Heart left ventricle (tissue), 16 donors: ENCODE measurements at regions not wholly inside any gene's neighbourhood (a gene's known extent, or its start where the extent isn't known, plus 50 kb on each side); places are given as distances from the start of the nearest gene placed in this dataset.

Experiments
- ATAC-seq, 4 donors: fragments of 200-7000 bp; cut with Tn5 transposase; one replicate each; pipeline ENCODE4 v1.9.1; 2020 to 2022; ENCODE audit warnings: moderate library complexity in 4 of 4, mild to moderate bottlenecking in 3 of 4, moderate number of reproducible peaks in 1 of 4
- DNase-seq, 5 donors: peaks; one replicate each; pipeline ENCODE4 v3.0.0-alpha.2; 2020
- H3K27ac ChIP-seq, 12 donors: fragments of 200-600 bp; sonication (generic) in 4 of 12; one replicate each; pipeline versions ENCODE4 v1.5.0 to v1.8.0; 2016 to 2022; ENCODE audit warnings: mild to moderate bottlenecking in 2 of 12
- H3K27me3 ChIP-seq, 9 donors: fragments of 200-600 bp; sonication (generic) in 2 of 9; one replicate each; pipeline versions ENCODE4 v1.5.1 to v1.8.0; 2016 to 2022; ENCODE audit warnings: mild to moderate bottlenecking in 3 of 9
- H3K36me3 ChIP-seq, 9 donors: fragments of 200-600 bp; sonication (generic) in 2 of 9; one replicate each; pipeline versions ENCODE4 v1.5.0 to v1.8.0; 2018 to 2022; ENCODE audit warnings: mild to moderate bottlenecking in 2 of 9
- H3K4me1 ChIP-seq, 12 donors: fragments of 200-600 bp; sonication (generic) in 4 of 12; one replicate each; pipeline versions ENCODE4 v1.5.0 to v1.8.0; 2016 to 2022; ENCODE audit warnings: mild to moderate bottlenecking in 3 of 12
- H3K4me3 ChIP-seq, 12 donors: fragments of 200-600 bp; sonication (generic) in 4 of 12; one replicate each; pipeline versions ENCODE4 v1.5.0 to v1.8.0; 2017 to 2022; ENCODE audit warnings: mild to moderate bottlenecking in 9 of 12, moderate library complexity in 4 of 12
- H3K9me3 ChIP-seq, 12 donors: fragments of 200-600 bp; sonication (generic) in 4 of 12; one replicate each; pipeline versions ENCODE4 v1.5.0 to v1.8.0; 2016 to 2022; ENCODE audit warnings: mild to moderate bottlenecking in 1 of 12
- POLR2A ChIP-seq, 2 donors: fragments of 450-650 bp; IDR thresholded peaks; one replicate each; pipeline ENCODE4 v1.6.1; 2017; ENCODE audit warnings: antibody characterized with exemption in 2 of 2, mild to moderate bottlenecking in 2 of 2, moderate library complexity in 2 of 2
- WGBS, 4 donors: extraction: QIAGEN DNeasy Blood & Tissue Kit in 2 of 4; methylation state at CpG; one replicate each; pipeline versions ENCODE4 v1.1.5 to v1.1.7; 2013 to 2018; 5-methylcytosine and 5-hydroxymethylcytosine counted together
- intact Hi-C, 10 donors: fragments of 100-400 bp; cut with DNase I; formaldehyde crosslinking; loops; one replicate each; pipeline versions ENCODE4 v1.11.1 to v1.14.2; 2022
- TF ChIP-seq, protein P1 (sequence below), 12 donors: fragments of 200-600 bp; sonication (generic) in 4 of 12; IDR thresholded peaks; one replicate each; pipeline versions ENCODE4 v1.5.0 to v1.8.0; 2018 to 2022; ENCODE audit warnings: antibody characterized with exemption in 12 of 12, mild to moderate bottlenecking in 5 of 12
- donor health status: ischemic (EF 13 %, LVEDD 7.1; RV severe dilation, severe dysfunction).
- donor health status: healthy with polysubstance abuse.
- donor health status: DM: no; HTN: yes; CAD: no.
- donor health status: DM: no; HTN: no; CAD: no.
- donor health status: ischemic (EF 25% LVEDD 6.9; RV normal size, moderate dysfunction).
- donor health status: ischemic (EF 25% LVEDD 5.7; RV mildly dilated, moderate dysfunction).
- donor health status: healthy.
- donor health status: DM: yes; HTN: yes; CAD: no.
- donor health status: ischemic (EF 35%, LVEDD 5.7; RV mildly dilated, moderate dysfunction).
- donor health status: nonischemic (EF 11% LVEDD 7.7; RV severe dilation, severe dysfunction).
- donor health status: DM: yes; HTN: yes; CAD: no.
- donor health status: PGD.
- donor health status: ischemic (EF 29% LVEDD 5.4; RV normal size, mild dysfunction).
- donor health status: nonischemic (EF 23%, LVEDD 6.1; RV moderate dilation, normal function).

GRCh38 chr2:57897920-57898319 is 148.7 kb upstream of the VRK2 start:
- TF ChIP-seq, protein P1, sequence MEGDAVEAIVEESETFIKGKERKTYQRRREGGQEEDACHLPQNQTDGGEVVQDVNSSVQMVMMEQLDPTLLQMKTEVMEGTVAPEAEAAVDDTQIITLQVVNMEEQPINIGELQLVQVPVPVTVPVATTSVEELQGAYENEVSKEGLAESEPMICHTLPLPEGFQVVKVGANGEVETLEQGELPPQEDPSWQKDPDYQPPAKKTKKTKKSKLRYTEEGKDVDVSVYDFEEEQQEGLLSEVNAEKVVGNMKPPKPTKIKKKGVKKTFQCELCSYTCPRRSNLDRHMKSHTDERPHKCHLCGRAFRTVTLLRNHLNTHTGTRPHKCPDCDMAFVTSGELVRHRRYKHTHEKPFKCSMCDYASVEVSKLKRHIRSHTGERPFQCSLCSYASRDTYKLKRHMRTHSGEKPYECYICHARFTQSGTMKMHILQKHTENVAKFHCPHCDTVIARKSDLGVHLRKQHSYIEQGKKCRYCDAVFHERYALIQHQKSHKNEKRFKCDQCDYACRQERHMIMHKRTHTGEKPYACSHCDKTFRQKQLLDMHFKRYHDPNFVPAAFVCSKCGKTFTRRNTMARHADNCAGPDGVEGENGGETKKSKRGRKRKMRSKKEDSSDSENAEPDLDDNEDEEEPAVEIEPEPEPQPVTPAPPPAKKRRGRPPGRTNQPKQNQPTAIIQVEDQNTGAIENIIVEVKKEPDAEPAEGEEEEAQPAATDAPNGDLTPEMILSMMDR (IDR thresholded peaks at IDR 0.05) = no peak
- TF ChIP-seq POLR2A (IDR thresholded peaks at IDR 0.05) = no peak
- no peak overlapping the region for H3K4me3 ChIP-seq
- H3K9me3 ChIP-seq = no peaks in the 10 kb centered on the region
- 84 to 90% (median 88%) methylated on average over 1 of the region's 1 CpG for WGBS, 4 donors
- H3K4me1 ChIP-seq = no peaks in the 10 kb centered on the region
- intact Hi-C loops = no loop called here
- H3K36me3 ChIP-seq = no peaks in the 10 kb centered on the region
- no peak overlapping the region for H3K27ac ChIP-seq
- no peak for DNase-seq
- H3K27me3 ChIP-seq = no peaks in the 10 kb centered on the region
- ATAC-seq = no peak

DNA sequence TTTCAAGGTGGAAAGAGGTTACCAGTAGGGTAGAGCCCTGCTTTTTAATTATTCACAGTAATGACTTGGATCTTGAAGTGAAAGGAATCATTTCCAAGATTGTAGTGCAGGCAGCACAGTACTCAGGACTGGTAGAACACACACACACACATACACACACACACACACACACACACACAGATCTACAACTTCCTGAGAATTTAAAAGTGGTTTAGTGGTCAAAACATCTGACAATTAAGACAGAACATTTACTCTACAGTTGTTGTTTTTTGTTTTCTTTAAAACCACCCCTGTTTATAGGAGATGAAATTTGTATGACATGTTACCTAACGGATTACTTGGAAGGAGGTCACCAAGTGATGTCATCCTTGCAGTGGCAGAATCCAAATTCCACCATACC is 146.7 kb upstream of the VRK2 start:
- Histone ChIP-seq H3K9me3 (no peaks in the 10 kb centered on the region), H3K4me1 (no peaks in the 10 kb centered on the region), H3K27me3 (no peaks in the 10 kb centered on the region), H3K36me3 (no peaks in the 10 kb centered on the region), H3K27ac (no peak overlapping the region), H3K4me3 (no peak overlapping the region)
- DNase-seq (no peak), ATAC-seq (no peak)
- WGBS, 4 donors = 54 to 82% (median 74%) methylated on average over 1 of the region's 1 CpG
- TF ChIP-seq, protein P1 (IDR thresholded peaks at IDR 0.05) = no peak
- no peak for TF ChIP-seq POLR2A (IDR thresholded peaks at IDR 0.05)
- intact Hi-C loops = loop anchor here in 4 of 10 donors (10.0 kb wide), 3 partner anchors 345 to 555 kb away; partner anchors contain the start of gene FANCL (in 1 of the 4)

DNA sequence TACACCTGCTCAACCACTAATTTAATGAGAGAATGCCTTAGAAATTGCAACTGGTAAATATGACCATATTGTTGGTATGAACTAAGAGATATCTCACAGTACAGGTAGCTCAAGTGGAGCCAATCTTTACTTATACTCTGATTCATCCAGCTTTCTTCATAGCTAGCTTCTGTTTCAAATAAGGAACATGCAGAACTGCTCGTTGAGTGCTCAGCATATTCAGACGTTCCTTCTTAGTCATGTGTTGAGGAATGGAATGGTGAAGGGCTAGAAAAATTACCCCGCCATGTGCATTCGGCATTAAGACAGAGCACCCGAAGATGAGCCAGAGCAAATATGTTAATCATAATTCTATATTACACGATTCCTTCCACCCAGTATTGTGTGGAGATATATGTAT is 144.0 kb upstream of the VRK2 start:
- TF ChIP-seq, protein P1 (IDR thresholded peaks at IDR 0.05) = no peak
- no peak for TF ChIP-seq POLR2A (IDR thresholded peaks at IDR 0.05)
- ATAC-seq = no peak
- 78 to 83% (median 79%) methylated on average over 6 of the region's 6 CpGs for WGBS, 4 donors
- intact Hi-C loops = loop anchor here in 4 of 10 donors (10.0 kb wide), 3 partner anchors 342 to 552 kb away; partner anchors contain the start of gene FANCL (in 1 of the 4)
- H3K27me3 ChIP-seq = no peaks in the 10 kb centered on the region
- H3K4me1 ChIP-seq = peaks cover 0 to 3% (median 0%) of the 10 kb centered on the region in 12 donors
- DNase-seq = no peak
- no peaks in the 10 kb centered on the region for H3K36me3 ChIP-seq
- H3K27ac ChIP-seq = no peak overlapping the region
- H3K9me3 ChIP-seq = no peaks in the 10 kb centered on the region
- no peak overlapping the region for H3K4me3 ChIP-seq

DNA sequence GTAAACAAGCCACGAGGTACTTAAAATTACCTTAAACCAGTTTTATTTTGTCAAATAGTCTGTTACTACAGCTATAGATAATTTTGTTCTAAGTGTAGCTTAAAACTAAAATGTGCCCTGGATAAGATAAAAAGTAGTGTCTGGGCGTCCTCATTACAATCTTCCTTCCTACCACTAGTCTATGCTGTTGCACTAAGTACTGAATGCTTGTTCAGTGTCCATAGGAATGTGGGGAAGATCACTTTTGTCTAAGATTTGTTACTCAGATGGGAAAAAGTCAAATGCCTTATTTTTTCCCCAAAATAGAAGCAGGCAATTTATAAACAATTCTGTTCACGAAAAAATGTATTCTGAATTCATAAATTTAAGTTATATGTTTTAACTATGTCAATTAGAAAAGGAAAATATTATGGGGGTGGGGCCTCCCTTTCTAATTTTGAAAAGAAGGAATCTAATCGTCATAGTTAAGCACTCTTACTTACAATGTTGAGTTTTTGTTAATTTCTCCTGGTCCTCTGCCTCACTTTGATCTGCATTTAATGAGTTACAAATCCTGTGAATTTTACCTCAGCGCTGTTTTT is 140.4 kb upstream of the VRK2 start:
- H3K4me3 ChIP-seq = no peak overlapping the region
- H3K36me3 ChIP-seq = no peaks in the 10 kb centered on the region
- DNase-seq (no peak), ATAC-seq (peak in 3 of 4 donors; percentile 69 to 88 (median 82))
- intact Hi-C loops = loop anchor here (2.0 to 10.0 kb wide), 6 partner anchors 339 to 549 kb away; partner anchors contain the start of gene FANCL (in 1 of the 10)
- WGBS, 4 donors = 24 to 29% (median 25%) methylated on average over 5 of the region's 5 CpGs
- H3K4me1 ChIP-seq = peaks cover 0 to 20% (median 0%) of the 10 kb centered on the region in 12 donors
- no peaks in the 10 kb centered on the region for H3K27me3 ChIP-seq
- no peaks in the 10 kb centered on the region for H3K9me3 ChIP-seq
- TF ChIP-seq, protein P1 (IDR thresholded peaks at IDR 0.05) = peak; percentile 65 to 85 (median 78)
- no peak for TF ChIP-seq POLR2A (IDR thresholded peaks at IDR 0.05)
- no peak overlapping the region for H3K27ac ChIP-seq
